ENCODE measurements at regions not wholly inside any gene's neighbourhood (a gene's known extent, or its start where the extent isn't known, plus 50 kb on each side); places are given as distances from the start of the nearest gene placed in this dataset.

- no peak overlapping the region for H3K4me2 ChIP-seq (ENCODE audit: insufficient read depth, low read length)
Observed at GRCh38 chr3:177449360-177450006, 252.2 kb upstream of the TBL1XR1 start.

More at GRCh38 chr3:177449360-177450006, 252.2 kb upstream of the TBL1XR1 start:
- DNase-seq (ENCODE audit: low read depth, low spot score) (no peak), FAIRE-seq (no peak)
- H3K4me3 ChIP-seq (replicated peaks in 1 of 3; ENCODE audit: insufficient read depth in 1 of 3, low read depth in 1 of 3, low read length in 3 of 3), result no peak overlapping the region
- no peaks in the 10 kb centered on the region for H3K27me3 ChIP-seq (ENCODE audit: control insufficient read depth in 2 of 2, insufficient read depth in 2 of 2, low read length in 2 of 2)
- no peak for TF ChIP-seq EZH2 (IDR thresholded peaks at IDR 0.05; ENCODE audit: borderline replicate concordance, low read depth, low read length, severe bottlenecking)
- no peak for TF ChIP-seq POLR2A (IDR thresholded peaks at IDR 0.05; ENCODE audit: low read depth, low read length)
- no peak for TF ChIP-seq MYC (IDR thresholded peaks at IDR 0.05; ENCODE audit: low read depth, low read length)
- no peak for TF ChIP-seq GATA2 (IDR thresholded peaks at IDR 0.05; ENCODE audit: insufficient read depth, insufficient read length, low read depth, low read length)
- no peak for TF ChIP-seq POLR2AphosphoS5 (IDR thresholded peaks at IDR 0.05; ENCODE audit: insufficient read depth, low read depth, low read length)
- no peak for TF ChIP-seq MAX (IDR thresholded peaks at IDR 0.05; ENCODE audit: insufficient read depth, insufficient read length)
- TF ChIP-seq, protein P1, sequence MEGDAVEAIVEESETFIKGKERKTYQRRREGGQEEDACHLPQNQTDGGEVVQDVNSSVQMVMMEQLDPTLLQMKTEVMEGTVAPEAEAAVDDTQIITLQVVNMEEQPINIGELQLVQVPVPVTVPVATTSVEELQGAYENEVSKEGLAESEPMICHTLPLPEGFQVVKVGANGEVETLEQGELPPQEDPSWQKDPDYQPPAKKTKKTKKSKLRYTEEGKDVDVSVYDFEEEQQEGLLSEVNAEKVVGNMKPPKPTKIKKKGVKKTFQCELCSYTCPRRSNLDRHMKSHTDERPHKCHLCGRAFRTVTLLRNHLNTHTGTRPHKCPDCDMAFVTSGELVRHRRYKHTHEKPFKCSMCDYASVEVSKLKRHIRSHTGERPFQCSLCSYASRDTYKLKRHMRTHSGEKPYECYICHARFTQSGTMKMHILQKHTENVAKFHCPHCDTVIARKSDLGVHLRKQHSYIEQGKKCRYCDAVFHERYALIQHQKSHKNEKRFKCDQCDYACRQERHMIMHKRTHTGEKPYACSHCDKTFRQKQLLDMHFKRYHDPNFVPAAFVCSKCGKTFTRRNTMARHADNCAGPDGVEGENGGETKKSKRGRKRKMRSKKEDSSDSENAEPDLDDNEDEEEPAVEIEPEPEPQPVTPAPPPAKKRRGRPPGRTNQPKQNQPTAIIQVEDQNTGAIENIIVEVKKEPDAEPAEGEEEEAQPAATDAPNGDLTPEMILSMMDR (IDR thresholded peaks at IDR 0.05; ENCODE audit: extremely low read depth in 1 of 2, insufficient read depth in 1 of 2, low read depth in 1 of 2, low read length in 2 of 2), result no peak
- no peak for TF ChIP-seq FOS (IDR thresholded peaks at IDR 0.05; ENCODE audit: borderline replicate concordance, insufficient read depth, low read length)
- no peak for TF ChIP-seq JUN (IDR thresholded peaks at IDR 0.05; ENCODE audit: borderline replicate concordance, insufficient read depth, insufficient read length, low read depth)
- dilution Hi-C loops (cut with MboI; ENCODE audit: extremely low pct_ligation_motif_present, low sequenced_read_pairs) (no loop called here), intact Hi-C loops (cut with micrococcal nuclease) (loop anchor here (2.0 to 5.0 kb wide), 5 partner anchors 37 to 933 kb away; no protein-coding TSS in a partner anchor)
- no TSS peak for BruUV-seq (replicated peaks)
- H3K36me3 ChIP-seq (ENCODE audit: control insufficient read depth in 2 of 2, extremely low read depth in 1 of 2, insufficient read depth in 2 of 2, low read length in 2 of 2), result no peaks in the 10 kb centered on the region
- no peak overlapping the region for H3K9ac ChIP-seq (replicated peaks; ENCODE audit: extremely low read depth, insufficient read depth, low read length)
- POLR2A ChIA-PET, result no interaction called here
- no peaks in the 10 kb centered on the region for H3K9me3 ChIP-seq (replicated peaks; ENCODE audit: control insufficient read depth, insufficient read depth, low read length)
- peaks cover 23% of the 10 kb centered on the region for H3K4me1 ChIP-seq (ENCODE audit: control insufficient read depth, extremely low read depth, insufficient read depth, low read length)
- no peak overlapping the region for H2AFZ ChIP-seq (ENCODE audit: low read depth, low read length)
- no peaks in the 10 kb centered on the region for H3K79me2 ChIP-seq (ENCODE audit: control insufficient read depth, insufficient read depth, low read length)
- no peaks in the 10 kb centered on the region for H4K20me1 ChIP-seq (replicated peaks; ENCODE audit: control insufficient read depth, extremely low read depth, insufficient read depth, low read length)
- no peaks in the 10 kb centered on the region for H3K9me1 ChIP-seq (replicated peaks; ENCODE audit: control insufficient read depth, extremely low read depth, insufficient read depth, low read length)
- CTCF ChIA-PET, result interaction anchor here (0.9 to 1.3 kb wide), 2 partner anchors 13 kb away, joined by 3 read pairs; no protein-coding TSS in a partner anchor
- no peak overlapping the region for H3K27ac ChIP-seq (ENCODE audit: insufficient read depth, low read depth, low read length)
